T-helper 22 cell (primary cell): ENCODE measurements at regions not wholly inside any gene's neighbourhood (a gene's known extent, or its start where the extent isn't known, plus 50 kb on each side); places are given as distances from the start of the nearest gene placed in this dataset.

Experiments
- DNase-seq: peaks from one replicate; pipeline ENCODE4 v3.0.0-alpha.2; 2020; ENCODE audit warnings: low read depth

DNA sequence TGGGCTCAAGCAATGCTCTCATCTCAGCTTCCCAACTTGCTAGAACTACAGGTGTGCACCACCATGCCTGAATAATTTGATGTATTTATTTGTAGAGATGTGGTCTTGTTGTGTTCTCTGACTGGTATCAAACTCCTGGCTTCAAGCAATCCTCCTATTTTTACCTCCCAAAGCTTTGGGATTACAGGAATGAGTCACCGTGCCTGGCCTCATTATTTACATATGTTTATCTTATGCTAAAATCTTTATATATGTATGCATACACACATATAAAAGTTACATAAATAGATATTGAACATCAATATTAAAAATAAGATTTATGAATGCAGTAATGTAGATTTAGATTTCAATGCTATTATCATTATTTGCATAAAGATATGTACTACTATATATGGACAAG is 1634.5 kb upstream of the LRRTM3 start:
- no peak for DNase-seq

DNA sequence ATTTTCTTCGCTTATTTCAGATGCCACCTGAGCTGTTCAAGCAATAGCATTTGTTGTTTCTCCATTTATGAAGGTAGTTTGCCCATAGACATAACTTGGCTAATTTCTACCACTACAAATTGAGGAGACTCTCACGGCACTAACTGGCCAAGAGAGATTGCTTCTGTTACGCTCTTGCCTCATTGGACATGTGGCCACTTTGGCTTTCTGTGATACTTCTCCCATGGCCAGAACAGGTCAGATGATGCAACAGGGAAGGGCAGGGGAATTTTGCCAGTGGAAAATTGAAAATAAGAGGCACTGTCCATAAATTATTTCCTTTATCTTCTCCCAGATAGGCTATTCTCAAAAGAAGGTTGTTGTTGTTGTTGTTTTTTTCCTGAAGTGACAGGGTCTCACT is 1633.3 kb upstream of the LRRTM3 start:
- DNase-seq, result no peak

- DNase-seq, result no peak
These were observed 1631.5 kb upstream of the LRRTM3 start for GRCh38 chr10:65294329-65294728.

GRCh38 chr10:65301181-65301580 is 1624.7 kb upstream of the LRRTM3 start:
- DNase-seq, result no peak

DNA sequence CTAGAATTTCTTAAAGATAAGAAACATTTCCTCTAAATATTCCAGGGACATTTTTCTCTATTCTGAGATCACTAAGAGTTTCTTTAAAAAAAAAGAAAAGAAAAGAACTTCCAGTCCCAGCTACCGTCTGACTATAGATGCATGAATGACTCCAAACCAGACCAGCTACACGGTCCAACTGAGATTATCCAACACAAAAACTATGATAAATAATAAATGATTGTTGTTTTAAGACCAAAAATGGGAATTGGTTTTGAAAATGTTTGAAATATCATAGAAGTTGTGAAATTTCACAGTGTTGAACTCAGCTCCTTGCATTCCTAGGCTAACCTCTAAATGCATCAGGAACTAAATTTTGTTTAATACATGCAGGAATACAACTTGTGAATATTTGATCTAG is 1619.6 kb upstream of the LRRTM3 start:
- no peak for DNase-seq

GRCh38 chr10:65312876-65313275 is 1613.0 kb upstream of the LRRTM3 start:
- no peak for DNase-seq

DNA sequence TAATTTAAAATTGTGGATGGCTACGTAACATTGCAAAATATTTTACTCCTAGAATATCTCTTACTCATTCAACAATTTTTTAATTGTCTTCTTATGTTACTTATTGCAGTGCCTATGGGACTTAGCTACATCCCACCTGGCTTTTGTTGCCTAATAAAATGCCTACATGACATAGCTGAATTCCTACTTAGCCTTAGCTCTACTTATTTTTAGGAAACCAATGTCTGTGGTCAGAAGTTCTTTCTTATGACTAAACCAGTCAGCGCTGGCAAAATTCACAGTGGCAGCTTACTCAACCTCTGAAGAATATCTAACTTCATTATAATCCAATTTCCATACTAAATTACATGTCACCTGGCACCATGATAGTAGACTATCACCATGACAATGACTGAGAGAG is 1612.4 kb upstream of the LRRTM3 start:
- DNase-seq, result no peak

- no peak for DNase-seq
These were observed 1611.6 kb upstream of the LRRTM3 start for GRCh38 chr10:65314253-65314652.

GRCh38 chr10:65319493-65319892 is 1606.3 kb upstream of the LRRTM3 start:
- DNase-seq, result no peak

DNA sequence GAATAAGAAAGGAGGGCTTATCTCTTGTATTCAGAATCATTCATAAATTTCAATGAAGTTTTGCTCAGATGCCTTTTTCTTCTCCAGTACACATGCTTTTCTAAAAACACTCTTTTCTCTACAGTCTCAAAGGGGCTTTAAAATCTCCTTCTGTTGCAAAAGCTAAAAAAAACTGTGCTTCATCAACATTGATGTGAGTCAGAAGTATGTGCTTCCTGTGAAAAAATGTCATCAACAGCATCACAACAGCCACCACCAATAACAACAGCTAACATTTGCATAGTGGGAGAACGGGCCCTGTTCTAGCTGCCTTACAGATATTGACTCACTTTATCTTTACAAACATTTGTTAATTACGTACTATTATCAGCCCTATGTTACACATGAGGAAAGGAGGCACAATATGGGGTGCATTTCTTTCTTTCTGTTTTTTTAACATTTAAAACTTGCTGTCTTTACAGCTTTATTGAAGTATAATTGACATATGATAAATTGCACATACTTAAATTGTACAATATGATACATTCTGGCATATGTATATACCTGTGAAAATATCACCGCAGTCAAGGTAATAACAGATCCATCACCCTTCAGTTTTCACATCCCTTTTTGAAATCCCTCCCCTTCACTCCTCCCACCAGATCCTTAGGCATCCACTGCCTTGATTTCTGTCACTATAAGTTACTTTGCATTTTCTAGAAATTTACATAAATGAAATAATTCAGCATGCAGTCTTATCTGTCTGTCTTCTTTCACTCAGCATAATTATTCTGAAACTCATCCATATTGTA is 1605.4 kb upstream of the LRRTM3 start:
- DNase-seq, result no peak

DNA sequence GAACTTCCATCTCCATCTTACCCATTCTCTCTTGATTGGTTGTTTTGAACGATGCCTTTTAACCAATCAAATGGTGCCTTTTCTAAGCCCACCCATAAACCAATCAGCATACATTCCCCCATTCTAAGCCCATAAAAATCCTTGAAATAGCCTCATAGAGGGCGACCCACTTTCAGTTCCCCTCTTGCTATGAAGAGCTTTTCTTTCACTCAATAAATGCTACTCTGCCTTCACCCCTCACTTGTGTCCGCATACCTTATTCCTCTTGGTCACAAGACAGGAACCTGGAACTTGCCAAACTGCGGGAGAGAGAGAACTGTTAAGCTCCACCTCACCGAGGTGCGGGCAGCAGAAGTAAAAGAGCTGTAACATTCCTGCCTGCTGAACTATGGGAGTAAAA is 1602.0 kb upstream of the LRRTM3 start:
- no peak for DNase-seq

GRCh38 chr10:65325913-65326312 is 1599.9 kb upstream of the LRRTM3 start:
- no peak for DNase-seq

DNA sequence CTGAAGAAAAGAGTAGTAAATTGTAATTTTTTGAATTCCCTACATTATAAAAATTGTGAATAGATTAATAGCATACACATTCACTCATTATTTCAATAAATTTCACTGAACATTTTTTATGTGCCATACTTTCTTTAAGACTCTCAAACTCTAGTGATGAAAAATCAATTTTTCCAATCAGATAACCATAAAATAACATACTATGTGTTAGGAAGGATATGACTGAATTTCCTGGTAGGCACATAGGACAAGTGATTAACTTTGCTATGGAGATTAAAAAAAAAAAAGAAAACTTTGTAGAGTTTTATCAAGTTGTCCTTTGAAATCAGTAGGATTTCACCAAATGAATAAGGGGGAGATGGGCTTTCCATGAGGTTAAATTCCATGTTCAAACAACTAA is 1597.3 kb upstream of the LRRTM3 start:
- DNase-seq, result no peak

GRCh38 chr10:65335311-65335710 is 1590.5 kb upstream of the LRRTM3 start:
- DNase-seq, result no peak

DNA sequence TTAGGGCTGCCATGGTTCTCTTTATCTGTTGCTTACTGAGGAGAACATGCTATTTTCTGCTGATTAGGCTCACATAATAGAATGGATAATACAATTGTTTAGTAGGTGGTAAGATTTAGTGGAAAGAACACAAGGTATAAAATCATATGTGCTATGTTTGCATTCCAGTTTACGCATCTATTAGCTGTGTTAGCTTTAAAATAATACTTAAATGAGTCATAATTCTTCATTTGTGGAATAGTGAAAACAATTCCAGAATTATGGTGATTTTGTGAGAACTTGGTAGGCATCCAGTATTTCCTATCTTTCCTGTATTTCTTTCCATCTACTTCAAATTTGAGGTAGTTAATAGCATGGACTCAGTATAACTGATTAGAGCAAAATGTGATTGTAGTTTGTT is 1585.5 kb upstream of the LRRTM3 start:
- DNase-seq, result no peak

DNA sequence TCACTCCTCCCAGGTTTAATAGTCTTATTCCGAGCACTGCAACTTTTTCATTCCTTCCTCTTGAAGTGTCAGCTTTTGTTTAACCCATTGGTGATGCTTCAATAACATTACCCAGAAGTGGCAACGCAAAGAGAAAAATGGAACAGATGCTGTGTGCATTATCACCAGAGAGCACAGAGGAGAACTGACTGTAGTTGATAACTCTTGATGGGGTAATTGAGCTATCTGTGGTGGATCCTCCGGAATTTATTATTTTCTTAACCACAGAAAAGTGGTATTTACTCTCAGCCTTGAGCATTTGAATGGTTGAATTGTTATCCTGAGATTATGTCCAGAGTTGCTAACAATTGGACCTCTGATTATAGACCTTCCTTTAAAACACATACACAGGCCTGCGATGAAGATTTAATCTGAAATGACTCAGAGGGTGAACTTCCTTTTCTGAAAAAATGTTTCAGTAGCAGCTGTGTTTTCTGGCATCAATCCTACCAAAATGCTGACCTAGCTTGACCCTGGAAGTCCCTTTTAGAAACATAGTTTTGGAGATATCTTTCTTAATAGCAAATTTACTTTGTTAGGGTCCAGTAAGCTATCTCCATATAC is 1584.4 kb upstream of the LRRTM3 start:
- DNase-seq, result no peak

DNA sequence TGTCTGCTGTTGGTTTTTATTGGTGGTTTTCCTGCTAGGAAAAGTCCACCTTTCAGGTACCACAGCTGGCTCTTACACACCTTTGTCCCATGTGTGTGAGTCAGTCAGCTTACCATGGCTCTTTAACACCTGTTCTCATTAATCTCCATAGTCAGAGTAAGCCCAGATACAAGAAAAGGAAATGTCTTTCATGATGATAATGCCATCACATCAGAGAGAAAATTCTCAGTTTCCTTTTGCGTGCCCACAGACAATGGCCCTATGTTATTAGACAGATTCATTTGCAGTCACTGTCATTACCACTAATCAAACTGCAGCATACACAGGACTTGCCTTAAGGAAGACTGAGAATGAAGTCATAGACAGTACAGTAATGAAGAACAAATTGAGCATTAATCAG is 1583.6 kb upstream of the LRRTM3 start:
- DNase-seq, result no peak

DNA sequence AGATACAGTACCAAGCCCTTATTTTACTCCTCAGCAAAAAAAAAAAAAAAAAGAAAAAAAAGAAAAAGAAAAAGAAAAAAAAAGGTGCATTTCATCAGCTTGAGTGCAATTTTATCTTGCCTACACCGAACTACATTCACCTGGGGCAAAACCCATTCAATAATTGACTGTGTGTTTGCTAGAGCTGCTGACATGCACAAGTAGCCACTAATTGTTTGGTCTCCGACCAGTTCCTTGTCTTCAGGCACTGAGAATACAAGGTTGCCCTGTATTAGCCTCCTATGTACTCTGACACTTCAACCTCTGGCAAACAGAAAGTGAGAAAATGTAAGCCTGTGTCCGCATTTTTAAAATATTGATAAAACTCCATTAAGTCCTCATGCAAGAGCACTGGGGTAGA is 1579.4 kb upstream of the LRRTM3 start:
- DNase-seq, result no peak

- DNase-seq, result no peak
These were observed 1577.2 kb upstream of the LRRTM3 start for GRCh38 chr10:65348637-65349036.

- DNase-seq, result no peak
These were observed 1575.2 kb upstream of the LRRTM3 start for GRCh38 chr10:65350611-65351010.

DNA sequence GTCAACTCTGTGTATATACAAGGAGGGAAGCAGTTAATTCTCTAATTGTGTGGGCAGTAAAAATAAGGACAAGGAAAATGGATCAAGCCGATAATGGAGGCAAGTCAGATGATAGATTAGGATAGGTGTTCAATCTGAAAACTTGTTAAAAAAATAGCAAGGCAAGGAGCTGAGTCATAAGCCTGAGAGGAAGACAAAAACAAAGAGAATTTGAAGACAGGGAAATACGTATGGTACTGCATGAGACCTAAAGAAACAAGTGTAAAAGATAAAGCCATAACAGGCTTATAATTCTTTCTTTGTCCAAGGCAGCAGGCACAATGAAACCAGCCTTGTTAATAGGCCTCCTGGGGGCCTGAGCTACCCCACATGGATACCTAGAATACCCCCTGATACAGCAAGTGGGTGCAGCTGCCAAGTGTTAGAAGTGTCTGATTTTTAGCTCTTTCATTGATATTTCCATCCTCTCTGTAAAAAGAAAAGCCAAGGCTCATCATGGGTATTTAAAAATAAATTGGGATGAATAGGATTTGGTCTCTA is 1570.6 kb upstream of the LRRTM3 start:
- no peak for DNase-seq

DNA sequence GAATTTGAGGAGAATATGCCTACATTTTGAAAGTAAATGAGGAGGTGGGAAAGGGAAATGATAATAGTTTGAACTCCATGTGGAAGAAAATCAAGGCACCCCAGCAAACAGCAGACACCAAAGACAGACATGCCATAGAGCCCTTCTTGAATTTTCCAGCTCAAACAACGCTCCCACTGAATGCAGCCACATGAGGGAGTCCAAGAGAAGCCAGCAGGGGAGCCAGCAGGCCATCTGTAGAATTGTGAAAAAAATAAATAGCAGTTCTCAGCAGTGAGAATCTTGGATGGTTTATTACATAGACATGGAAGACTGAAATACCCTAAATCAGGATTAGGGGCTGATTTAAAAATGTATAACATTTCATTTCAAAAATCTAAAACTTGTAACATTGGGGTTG is 1567.3 kb upstream of the LRRTM3 start:
- no peak for DNase-seq

GRCh38 chr10:65360497-65360896 is 1565.3 kb upstream of the LRRTM3 start:
- no peak for DNase-seq

DNA sequence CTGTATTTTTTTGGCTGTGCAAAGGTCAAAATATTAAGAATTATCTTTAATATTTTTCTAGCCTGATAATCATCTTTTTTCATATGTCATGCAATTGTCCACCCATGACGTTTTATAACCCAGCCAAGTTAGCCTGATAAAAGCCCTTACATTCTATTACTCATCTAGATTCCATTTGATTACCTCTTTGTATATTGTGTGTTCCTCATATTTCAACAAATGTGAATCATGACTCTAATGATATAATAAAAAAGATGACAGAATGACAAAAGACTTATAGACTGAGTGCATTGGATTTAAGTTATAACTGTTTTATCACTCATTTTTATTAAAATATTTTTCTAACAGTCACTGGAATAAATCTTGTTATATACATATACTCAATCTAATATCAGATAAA is 1560.0 kb upstream of the LRRTM3 start:
- DNase-seq, result no peak
